ENCODE measurements at regions not wholly inside any gene's neighbourhood (a gene's known extent, or its start where the extent isn't known, plus 50 kb on each side); places are given as distances from the start of the nearest gene placed in this dataset.

GRCh38 chr4:13178621-13179020 is 305.5 kb downstream of the RAB28 start:
- Histone ChIP-seq H3K27me3 (no peaks in the 10 kb centered on the region), H3K4me1 (no peaks in the 10 kb centered on the region), H3K36me3 (no peaks in the 10 kb centered on the region), H3K9me3 (no peaks in the 10 kb centered on the region), H3K27ac (no peak overlapping the region), H3K4me3 (no peak overlapping the region)
- WGBS, 2 donors, result 67 to 70% methylated on average over 1 of the region's 1 CpG
- ATAC-seq (ENCODE audit: low FRiP score in 2 of 2) (no peak), DNase-seq (no peak)
- no peak for TF ChIP-seq POLR2AphosphoS5 (IDR thresholded peaks at IDR 0.05)
- TF ChIP-seq EP300 (IDR thresholded peaks at IDR 0.05), result no peak
- TF ChIP-seq POLR2A (IDR thresholded peaks at IDR 0.05), result no peak
- no peak for TF ChIP-seq CTCF (IDR thresholded peaks at IDR 0.05)

GRCh38 chr4:13176741-13177142 is 307.4 kb downstream of the RAB28 start:
- Histone ChIP-seq H3K27ac (no peak overlapping the region), H3K4me1 (no peaks in the 10 kb centered on the region), H3K27me3 (no peaks in the 10 kb centered on the region), H3K36me3 (no peaks in the 10 kb centered on the region), H3K4me3 (no peak overlapping the region), H3K9me3 (no peaks in the 10 kb centered on the region)
- DNase-seq, result no peak
- ATAC-seq (ENCODE audit: low FRiP score in 2 of 2), result no peak
- no peak for TF ChIP-seq POLR2AphosphoS5 (IDR thresholded peaks at IDR 0.05)
- TF ChIP-seq POLR2A (IDR thresholded peaks at IDR 0.05), result no peak
- WGBS, 2 donors, result 26 to 30% methylated on average over 5 of the region's 5 CpGs

- Histone ChIP-seq H3K4me3 (no peak overlapping the region), H3K27ac (no peak overlapping the region), H3K4me1 (no peaks in the 10 kb centered on the region), H3K9me3 (no peaks in the 10 kb centered on the region), H3K36me3 (no peaks in the 10 kb centered on the region), H3K27me3 (no peaks in the 10 kb centered on the region)
- no peak for ATAC-seq (ENCODE audit: low FRiP score in 2 of 2)
- WGBS, 2 donors, result 85 to 87% methylated on average over 5 of the region's 5 CpGs
- DNase-seq, result no peak
- TF ChIP-seq CTCF (IDR thresholded peaks at IDR 0.05) (no peak), POLR2AphosphoS5 (IDR thresholded peaks at IDR 0.05) (no peak), EP300 (IDR thresholded peaks at IDR 0.05) (no peak), POLR2A (IDR thresholded peaks at IDR 0.05) (no peak)
Observed at GRCh38 chr4:13174926-13175325, 309.2 kb downstream of the RAB28 start.

GRCh38 chr4:13174001-13174400 is 310.1 kb downstream of the RAB28 start:
- TF ChIP-seq CTCF (IDR thresholded peaks at IDR 0.05), result no peak
- peak in 1 of 2 donors; percentile 29 for TF ChIP-seq POLR2AphosphoS5 (IDR thresholded peaks at IDR 0.05)

GRCh38 chr4:13171292-13172057 is 312.7 kb downstream of the RAB28 start:
- no peak for DNase-seq
- H3K9me3 ChIP-seq, result no peaks in the 10 kb centered on the region
- TF ChIP-seq POLR2AphosphoS5 (IDR thresholded peaks at IDR 0.05) (no peak), EP300 (IDR thresholded peaks at IDR 0.05) (no peak), CTCF (IDR thresholded peaks at IDR 0.05) (no peak), POLR2A (IDR thresholded peaks at IDR 0.05) (no peak)
- no peaks in the 10 kb centered on the region for H3K36me3 ChIP-seq
- H3K27ac ChIP-seq, result no peak overlapping the region
- no peak overlapping the region for H3K4me3 ChIP-seq
- 86 to 92% methylated on average over 5 of the region's 5 CpGs for WGBS, 2 donors
- H3K27me3 ChIP-seq, result no peaks in the 10 kb centered on the region
- ATAC-seq (ENCODE audit: low FRiP score in 2 of 2), result no peak
- no peaks in the 10 kb centered on the region for H3K4me1 ChIP-seq

More at GRCh38 chr4:13174001-13174400, 310.1 kb downstream of the RAB28 start:
- peak in 1 of 2 donors; percentile 95 for ATAC-seq (ENCODE audit: low FRiP score in 2 of 2)
- Histone ChIP-seq H3K27ac (no peak overlapping the region), H3K4me1 (no peaks in the 10 kb centered on the region), H3K4me3 (no peak overlapping the region), H3K27me3 (no peaks in the 10 kb centered on the region), H3K36me3 (no peaks in the 10 kb centered on the region), H3K9me3 (no peaks in the 10 kb centered on the region)
- 72 to 88% methylated on average over 6 of the region's 6 CpGs for WGBS, 2 donors
- DNase-seq, result peak in 1 of 2 donors; percentile 21
